ENCODE measurements at regions not wholly inside any gene's neighbourhood (a gene's known extent, or its start where the extent isn't known, plus 50 kb on each side); places are given as distances from the start of the nearest gene placed in this dataset.

- no peak overlapping the region for H3K27ac ChIP-seq
- TF ChIP-seq, protein P1, sequence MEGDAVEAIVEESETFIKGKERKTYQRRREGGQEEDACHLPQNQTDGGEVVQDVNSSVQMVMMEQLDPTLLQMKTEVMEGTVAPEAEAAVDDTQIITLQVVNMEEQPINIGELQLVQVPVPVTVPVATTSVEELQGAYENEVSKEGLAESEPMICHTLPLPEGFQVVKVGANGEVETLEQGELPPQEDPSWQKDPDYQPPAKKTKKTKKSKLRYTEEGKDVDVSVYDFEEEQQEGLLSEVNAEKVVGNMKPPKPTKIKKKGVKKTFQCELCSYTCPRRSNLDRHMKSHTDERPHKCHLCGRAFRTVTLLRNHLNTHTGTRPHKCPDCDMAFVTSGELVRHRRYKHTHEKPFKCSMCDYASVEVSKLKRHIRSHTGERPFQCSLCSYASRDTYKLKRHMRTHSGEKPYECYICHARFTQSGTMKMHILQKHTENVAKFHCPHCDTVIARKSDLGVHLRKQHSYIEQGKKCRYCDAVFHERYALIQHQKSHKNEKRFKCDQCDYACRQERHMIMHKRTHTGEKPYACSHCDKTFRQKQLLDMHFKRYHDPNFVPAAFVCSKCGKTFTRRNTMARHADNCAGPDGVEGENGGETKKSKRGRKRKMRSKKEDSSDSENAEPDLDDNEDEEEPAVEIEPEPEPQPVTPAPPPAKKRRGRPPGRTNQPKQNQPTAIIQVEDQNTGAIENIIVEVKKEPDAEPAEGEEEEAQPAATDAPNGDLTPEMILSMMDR (conservative IDR thresholded peaks at IDR 0.05), result no peak
Observed at GRCh38 chr2:186105016-186105724, 366.6 kb downstream of the FSIP2 start.

DNA sequence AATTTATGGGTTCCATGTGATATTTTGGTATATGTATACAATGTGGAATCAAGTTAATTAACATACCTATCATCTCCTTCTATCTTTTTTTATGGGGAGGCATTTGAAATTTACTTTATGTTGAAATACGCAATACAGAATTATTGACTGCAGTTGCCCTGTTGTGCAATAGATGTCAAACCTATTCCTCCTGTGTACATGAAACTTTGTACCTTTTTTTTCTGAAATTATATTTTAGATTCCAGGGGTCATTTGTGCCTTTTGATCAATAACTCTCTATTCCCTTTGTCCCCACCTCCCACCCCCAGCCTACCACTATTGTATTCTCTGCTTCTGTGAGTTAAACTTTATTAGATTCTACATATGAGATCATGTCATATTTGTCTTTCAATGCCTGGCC lies 369.9 kb downstream of the FSIP2 start:
- TF ChIP-seq, protein P1 (conservative IDR thresholded peaks at IDR 0.05), result no peak
- H3K27ac ChIP-seq, result no peak overlapping the region

DNA sequence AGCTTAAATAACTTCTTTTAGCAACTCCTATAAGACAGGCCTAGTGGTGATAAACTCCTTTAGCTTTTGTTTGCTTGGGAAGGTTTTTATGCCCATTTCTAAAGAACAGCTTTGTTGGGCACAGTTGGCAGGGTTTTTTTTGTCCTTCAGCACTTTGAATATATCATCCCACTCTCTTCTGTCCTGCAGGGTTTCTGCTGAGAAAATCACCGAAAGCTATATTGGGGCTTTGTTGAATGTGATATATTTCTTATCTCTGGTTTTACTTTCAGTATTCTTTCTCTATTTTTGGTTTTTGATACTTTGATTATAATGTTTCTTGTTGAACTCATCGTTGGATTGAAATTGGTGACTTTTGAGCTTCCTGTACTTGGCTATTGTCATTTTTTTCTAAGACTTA lies 372.8 kb upstream of the ZC3H15 start:
- TF ChIP-seq, protein P1 (conservative IDR thresholded peaks at IDR 0.05), result no peak
- H3K27ac ChIP-seq, result no peak overlapping the region

DNA sequence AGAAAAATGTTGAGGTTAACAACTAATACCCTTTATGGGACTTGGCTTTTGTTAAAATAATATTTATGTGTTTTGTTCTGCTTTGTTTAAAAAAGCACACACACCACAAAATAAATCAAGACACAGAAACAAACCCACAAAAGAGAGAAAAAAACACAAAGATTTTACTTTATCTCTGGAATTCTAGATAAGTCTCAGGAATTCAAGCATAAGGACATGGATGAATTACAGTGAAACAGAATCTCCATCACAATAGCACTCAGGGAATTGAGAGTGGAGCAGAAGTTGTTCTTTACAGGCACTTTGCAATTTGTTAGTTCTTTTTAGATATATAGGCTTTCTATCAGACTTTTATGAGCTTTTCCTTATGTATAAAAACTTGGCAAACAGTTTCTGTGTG lies 360.9 kb upstream of the ZC3H15 start:
- no peak overlapping the region for H3K27ac ChIP-seq
- TF ChIP-seq, protein P1 (conservative IDR thresholded peaks at IDR 0.05), result no peak

DNA sequence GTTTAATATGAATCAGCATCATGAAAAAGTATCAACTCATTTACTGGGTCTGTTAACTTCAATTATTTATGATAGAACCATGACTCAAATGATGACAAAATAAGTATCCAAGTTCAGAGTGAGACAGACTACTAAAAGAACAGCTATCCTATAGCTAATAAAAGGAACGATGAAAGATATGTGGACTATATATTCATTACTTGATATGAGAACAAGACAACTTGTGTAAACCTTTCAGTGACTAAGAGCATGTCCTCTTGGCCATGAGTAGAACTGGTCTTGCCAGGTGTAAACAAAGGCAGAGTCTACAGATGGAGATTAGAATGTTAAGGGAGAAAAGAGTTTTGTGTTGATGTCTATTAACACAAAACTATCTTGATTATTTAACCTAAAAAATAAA lies 360.4 kb upstream of the ZC3H15 start:
- H3K27ac ChIP-seq, result no peak overlapping the region
- TF ChIP-seq, protein P1 (conservative IDR thresholded peaks at IDR 0.05), result no peak

GRCh38 chr2:186126181-186126580 lies 359.9 kb upstream of the ZC3H15 start:
- no peak overlapping the region for H3K27ac ChIP-seq
- TF ChIP-seq, protein P1 (conservative IDR thresholded peaks at IDR 0.05), result no peak

DNA sequence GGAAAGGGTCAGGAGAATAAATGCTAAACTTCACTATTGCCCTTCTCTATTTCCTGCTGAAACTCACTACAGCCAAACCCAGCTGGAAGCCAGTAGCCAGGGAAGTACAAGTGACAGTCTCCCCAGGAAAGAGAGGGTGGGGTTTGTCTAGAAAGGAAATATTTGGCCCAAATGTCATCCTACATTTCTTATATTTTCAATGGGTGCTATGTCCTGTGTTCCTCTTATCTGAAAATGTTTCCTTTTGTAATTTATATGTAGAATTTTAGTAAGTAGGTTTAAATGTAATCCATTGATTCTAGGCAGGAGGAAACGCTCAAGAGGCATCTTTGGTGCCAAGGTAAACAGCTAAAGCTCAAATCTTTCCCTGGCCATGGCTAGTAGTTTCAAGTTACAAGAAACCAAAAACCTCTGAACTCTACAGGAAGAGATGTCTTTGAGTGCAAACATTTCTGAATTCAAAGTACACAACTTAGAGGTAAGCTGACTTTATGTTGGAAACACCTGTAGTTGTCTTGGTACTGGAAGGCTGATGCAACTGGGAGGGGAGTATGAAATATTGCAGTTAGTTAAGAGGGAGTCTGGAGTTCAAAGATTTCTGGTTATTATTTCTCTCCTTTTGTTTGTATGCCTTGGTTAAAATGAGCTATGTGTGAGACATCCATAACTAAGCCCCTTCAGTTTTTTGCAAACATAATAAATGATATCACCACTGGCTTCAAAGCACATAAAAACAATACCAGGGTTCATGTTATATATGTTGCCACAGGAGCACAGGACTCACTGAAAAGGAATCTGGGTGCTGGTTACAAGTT lies 356.1 kb upstream of the ZC3H15 start:
- TF ChIP-seq, protein P1 (conservative IDR thresholded peaks at IDR 0.05), result no peak
- H3K27ac ChIP-seq, result peak overlapping the region; percentile 85

Data from VCaP (cell line).